SH-SY5Y (cell line): ENCODE measurements at regions not wholly inside any gene's neighbourhood (a gene's known extent, or its start where the extent isn't known, plus 50 kb on each side); places are given as distances from the start of the nearest gene placed in this dataset.

Experiments
- GATA2 ChIP-seq: IDR thresholded peaks from 2 replicates; pipeline ENCODE4 v1.6.1; 2011; ENCODE audit warnings: mild to moderate bottlenecking, low read depth, low read length
- GATA3 ChIP-seq: IDR thresholded peaks from 2 replicates; pipeline ENCODE4 v1.6.1; 2011; ENCODE audit warnings: low read depth, mild to moderate bottlenecking, low read length, moderate library complexity

DNA sequence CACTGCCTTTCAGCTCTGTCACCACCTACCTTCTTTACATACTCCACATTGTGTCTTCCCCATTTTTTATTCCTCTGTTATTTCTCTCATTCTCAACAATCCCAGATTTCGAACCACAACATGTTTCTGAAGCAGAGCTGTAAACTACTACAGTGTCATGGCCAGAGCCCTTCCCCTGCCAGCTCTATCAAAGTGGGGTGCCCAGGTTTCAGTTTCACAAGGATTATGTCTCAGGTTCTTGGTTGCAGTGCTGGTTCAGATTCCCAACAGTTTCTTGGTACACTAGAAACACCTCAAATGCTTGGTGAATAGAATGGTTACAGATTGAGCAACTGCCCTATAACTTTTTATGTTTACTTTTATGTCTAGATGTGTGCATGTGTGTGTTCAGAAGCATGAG lies 172.7 kb upstream of the MTNR1B start:
- TF ChIP-seq GATA2 (no peak), GATA3 (no peak)
